HG03064 (cell line): ENCODE measurements at regions not wholly inside any gene's neighbourhood (a gene's known extent, or its start where the extent isn't known, plus 50 kb on each side); places are given as distances from the start of the nearest gene placed in this dataset.
"Not testable (repeated sequence)": the region's sequence is repeated elsewhere in the genome, so short reads cannot be mapped to it uniquely, and the experiment has no call there.

Experiments
- ATAC-seq: cut with Tn5 transposase; IDR thresholded peaks from one replicate; pipeline ENCODE4 v1.9.1; 2021; ENCODE audit warnings: low read depth; ENCODE audit not compliant: unreplicated experiment

GRCh38 chr13:80547885-80548825 lies 207.2 kb upstream of the SPRY2 start:
- ATAC-seq = no peak

DNA sequence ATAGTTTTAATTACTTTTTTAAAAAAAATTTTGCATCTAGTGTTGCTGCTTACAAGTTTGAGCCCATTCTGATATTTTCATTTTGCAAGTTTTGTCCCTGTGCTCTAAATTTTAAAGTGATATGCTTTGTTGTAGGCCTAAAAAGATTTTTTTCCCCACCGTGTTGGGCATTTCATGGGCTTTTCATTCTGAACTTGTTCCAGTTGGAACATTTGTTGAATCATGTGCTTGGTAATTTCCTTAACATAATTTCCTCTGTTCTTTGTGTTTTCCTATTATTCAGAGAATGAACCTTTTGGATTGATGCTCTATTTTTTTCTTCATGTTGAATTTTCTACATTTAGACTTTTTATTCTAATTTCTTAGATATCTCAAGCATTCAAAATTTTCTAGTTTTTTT lies 206.4 kb upstream of the SPRY2 start:
- no peak for ATAC-seq

- ATAC-seq = no peak
Measured at GRCh38 chr13:80533175-80533574, 192.2 kb upstream of the SPRY2 start.

DNA sequence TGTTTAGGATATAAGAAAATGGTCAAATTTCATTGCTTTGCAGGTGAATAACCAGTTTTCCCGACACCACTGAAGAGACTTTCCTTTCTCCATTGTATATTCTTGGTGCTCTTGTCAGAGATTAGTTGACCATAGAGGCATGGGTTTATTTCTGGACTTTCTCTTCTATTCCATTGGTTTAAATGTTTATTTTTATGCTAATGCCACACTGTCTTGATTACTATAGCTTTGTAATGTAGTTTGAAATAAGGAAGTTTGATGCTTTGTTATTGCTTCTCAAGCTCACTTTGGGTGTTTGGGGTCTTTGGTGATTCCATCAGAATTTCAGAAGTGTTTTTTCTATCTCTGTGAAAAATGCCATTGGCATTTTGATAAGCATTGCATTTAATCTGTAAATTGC lies 190.0 kb upstream of the SPRY2 start:
- no peak for ATAC-seq

GRCh38 chr13:80530191-80530590 lies 189.3 kb upstream of the SPRY2 start:
- ATAC-seq = no peak

- no peak for ATAC-seq
Measured at GRCh38 chr13:80529734-80530133, 188.8 kb upstream of the SPRY2 start.

DNA sequence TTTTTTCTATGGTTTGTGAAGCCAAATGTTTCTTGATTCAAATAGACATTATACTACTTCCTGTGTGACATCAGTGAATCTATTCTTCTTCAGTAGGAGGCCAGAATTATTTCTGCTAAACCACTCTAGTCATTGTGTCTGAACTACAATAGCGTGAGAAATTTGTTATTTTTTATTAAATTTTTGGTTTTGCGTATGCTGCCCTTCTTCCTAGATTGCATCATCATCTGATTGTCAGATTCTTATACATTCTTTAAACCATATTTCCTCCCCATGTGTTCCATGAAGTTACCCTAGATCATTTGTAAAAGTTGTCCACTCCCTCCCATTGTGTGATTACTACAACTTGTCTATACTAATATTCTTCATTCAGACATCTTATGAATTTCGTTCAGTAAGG lies 187.8 kb upstream of the SPRY2 start:
- no peak for ATAC-seq

- no peak for ATAC-seq
Measured at GRCh38 chr13:80527400-80527799, 186.5 kb upstream of the SPRY2 start.

DNA sequence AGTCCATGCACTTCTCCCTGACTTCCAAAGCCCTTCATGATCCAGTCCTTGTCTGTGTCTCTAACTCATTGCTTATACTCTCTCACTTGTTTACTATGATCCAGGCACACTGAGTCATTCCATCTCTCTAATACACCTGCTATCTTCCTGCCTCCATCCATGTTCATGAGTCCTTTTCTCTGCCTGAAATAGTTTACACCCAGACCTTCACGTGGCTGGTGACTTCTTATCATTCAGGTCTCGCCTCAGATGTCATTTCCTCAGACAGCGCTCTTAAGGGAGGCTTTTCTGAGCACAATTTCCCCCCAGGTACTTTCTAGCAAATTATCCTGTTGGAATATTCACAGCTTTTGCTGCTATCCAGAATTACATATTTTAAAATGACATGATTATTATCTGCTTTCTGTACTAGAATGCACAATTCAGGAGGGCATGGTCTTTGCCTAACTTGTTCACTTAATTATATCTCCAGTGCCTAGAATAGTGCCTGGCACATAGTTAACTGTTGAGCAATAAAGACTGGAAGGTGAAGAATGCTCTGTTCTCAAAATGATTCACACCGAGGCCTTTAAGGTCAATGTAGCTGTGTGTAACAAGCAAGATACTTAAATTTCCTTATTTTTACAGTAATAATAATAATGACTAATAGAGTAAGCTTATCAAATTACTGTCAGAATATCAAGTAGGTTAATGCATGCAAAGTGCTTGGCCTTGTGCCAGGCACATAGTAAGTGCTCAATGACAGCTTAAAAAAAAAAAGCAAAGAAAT lies 183.7 kb upstream of the SPRY2 start:
- ATAC-seq = no peak

GRCh38 chr13:80523134-80523533 lies 182.2 kb upstream of the SPRY2 start:
- no peak for ATAC-seq

DNA sequence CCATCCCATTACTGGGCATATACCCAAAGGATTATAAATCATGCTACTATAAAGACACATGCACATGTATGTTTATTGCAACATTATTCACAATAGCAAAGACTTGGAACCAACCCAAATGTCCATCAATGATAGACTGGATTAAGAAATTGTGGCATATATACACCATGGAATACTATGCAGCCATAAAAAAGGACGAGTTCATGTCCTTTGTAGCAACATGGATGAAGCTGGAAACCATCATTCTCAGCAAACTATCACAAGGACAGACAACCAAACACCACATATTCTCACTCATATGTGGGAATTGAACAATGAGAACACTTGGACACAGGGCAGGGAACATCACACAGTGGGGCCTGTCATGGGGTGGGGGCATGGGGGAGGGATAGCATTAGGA lies 181.5 kb upstream of the SPRY2 start:
- not testable (repeated sequence) for ATAC-seq

DNA sequence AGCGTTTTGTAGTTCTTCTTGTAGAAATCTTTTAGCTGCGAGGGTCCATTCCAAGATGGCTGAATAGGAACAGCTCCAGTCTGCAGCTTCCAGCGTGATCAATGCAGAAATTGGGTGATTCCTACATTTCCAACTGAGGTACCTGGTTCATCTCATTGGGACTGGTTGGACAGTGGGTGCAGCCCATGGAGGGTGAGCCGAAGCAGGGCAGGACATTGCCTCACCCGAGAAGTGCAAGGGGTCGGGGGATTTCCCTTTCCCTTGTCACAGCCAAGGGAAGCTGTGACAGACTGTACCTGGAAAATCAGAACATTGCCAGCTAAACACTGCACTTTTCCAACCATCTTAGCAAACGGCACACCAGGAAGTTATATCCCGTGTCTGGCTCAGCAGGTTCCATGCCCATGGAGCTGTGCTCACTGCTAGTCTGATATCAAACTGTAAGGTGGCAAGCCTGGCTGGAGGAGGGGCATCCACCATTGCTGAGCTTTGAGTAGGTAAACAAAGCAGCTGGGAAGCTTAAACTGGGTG lies 176.0 kb upstream of the SPRY2 start:
- ATAC-seq = no peak

DNA sequence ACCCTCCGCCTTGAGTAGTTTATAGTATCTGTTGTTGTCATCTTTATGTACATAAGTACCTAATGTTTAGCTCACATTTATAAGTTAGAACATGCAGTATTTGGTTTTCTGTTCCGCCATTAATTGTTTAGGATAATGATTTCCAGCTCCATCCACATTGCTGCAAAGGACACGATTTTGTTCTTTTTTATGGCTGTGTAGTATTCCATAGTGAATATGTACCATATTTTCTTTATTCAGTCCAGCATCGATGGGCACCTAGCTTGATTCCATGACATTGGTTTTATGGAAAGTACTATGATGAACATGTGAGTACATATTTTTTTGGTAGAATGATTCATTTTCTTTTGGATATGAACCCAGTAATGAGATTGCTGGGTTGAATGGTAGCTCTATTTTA lies 174.4 kb upstream of the SPRY2 start:
- no peak for ATAC-seq

DNA sequence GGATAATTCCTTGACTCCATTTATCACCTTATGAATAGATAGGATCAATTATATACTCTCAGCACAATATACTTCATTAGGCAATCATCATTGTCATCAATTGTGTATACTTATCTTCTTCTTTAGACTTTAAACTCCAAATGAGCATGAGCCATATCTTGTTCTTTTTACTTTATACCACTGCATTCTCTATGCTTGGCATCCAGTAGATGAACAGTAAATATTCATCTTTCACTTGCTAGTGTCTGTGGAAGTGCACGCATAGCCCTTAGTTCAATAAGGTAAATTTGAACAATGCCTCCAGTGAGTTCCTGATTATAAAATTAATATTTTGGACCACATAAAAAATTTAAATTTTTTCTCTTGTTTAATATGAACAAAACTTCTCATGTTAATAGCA lies 172.3 kb upstream of the SPRY2 start:
- no peak for ATAC-seq

GRCh38 chr13:80510686-80511085 lies 169.8 kb upstream of the SPRY2 start:
- no peak for ATAC-seq

- no peak for ATAC-seq
Measured at GRCh38 chr13:80509264-80509663, 168.3 kb upstream of the SPRY2 start.

GRCh38 chr13:80508031-80508430 lies 167.1 kb upstream of the SPRY2 start:
- ATAC-seq = no peak

DNA sequence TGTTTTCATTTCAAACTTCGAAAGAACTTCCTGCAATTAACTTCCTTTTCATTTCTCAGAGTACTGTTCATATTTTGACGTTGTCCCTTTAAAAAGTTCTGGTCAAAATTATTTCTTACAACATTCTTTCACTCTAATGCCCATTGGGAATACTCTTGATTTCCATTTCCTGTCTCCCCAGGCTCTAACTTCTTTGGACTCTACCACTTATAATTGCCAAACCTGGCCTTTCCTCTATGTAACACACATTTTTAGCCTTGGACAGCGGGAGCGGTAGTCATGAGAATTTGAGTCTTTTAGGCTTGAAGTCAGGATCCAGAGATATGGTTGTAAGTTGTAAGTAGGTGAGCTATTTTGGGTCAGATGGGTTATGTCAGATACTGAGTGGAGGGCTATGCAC lies 163.5 kb upstream of the SPRY2 start:
- no peak for ATAC-seq

DNA sequence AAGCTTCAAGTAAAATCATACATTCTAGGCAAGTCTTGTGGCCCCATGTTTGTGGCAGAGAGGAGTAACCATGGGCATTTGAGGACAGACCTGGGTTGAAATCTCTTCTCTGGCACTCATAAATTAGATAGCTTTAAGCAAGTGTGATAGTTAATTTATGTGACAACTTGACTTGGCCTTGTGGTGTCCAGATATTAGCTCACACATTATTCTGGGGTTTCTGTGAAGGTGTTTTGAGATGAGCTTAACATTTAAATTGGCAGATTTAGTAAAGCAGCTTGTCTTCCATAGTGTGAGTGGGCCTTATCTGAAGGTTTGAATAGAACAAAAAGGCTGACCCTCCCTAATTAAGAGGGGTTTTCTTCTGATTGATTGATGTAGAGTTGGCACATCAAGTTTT lies 161.4 kb upstream of the SPRY2 start:
- no peak for ATAC-seq

DNA sequence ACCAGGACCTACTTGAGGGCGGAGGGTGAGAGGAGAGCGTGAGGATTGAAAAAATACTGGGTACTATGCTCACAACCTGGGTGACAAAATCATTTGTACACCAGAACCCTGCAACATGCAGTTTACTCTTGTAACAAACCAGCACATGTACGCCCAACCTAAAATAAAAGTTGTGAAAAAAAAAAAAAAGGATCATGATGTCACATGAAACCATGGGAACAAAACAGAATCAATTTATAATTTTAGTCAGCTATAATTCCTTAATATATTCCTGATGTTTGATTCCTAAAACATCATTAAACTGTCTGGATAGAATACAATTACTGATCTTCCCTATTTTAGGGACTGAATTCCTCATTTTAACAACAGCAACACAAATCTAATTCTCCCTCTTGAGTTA lies 160.6 kb upstream of the SPRY2 start:
- no peak for ATAC-seq

DNA sequence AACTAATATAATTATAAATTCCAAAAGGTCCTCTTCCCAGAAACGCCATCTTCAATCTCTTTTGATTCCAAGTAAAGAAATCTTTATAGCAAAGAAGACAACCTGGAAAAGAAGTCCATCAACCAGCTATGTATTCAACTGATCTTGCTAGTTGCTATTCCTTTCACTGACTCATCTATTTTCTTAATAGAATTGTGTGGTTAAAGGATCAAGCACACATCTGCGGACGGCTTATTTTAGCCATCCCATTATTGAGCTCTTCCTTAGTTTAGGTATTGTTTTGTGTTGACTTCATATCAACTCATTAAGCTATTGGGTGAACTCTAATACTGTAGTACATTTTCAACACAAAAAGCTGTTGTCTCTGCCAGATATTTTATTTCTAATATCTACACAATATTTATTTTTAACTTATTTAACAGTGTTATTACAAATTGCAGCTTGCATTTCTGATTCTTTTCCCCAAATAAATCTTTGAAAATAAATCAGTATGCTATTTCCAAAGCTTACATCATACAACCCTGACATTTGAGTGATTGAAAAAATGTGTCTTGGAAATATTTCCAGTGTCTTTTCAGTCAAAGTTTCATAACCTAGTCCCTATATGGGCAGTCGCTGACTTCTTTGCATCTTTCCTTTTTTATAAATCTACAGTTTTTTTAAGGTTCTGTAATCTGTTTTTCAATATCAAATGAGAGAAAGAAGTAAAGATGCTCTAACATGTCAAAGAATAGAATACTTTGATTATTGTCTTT lies 158.8 kb upstream of the SPRY2 start:
- ATAC-seq = no peak
